Keratinocyte (primary cell): ENCODE measurements at regions not wholly inside any gene's neighbourhood (a gene's known extent, or its start where the extent isn't known, plus 50 kb on each side); places are given as distances from the start of the nearest gene placed in this dataset.

Experiments
- DNase-seq: peaks from one replicate; pipeline ENCODE4 v3.0.0-alpha.2; 2011; ENCODE audit warnings: low read depth, missing footprints, low spot score
- FAIRE-seq: peaks from 2 replicates; lab custom pipeline; 2011; peaks lifted over from hg19 to GRCh38; lab: Jason Lieb, UNC
- H2AFZ ChIP-seq: 2 replicates; pipeline ENCODE4 v1.6.0; 2012; ENCODE audit warnings: low read length, control low read depth, inconsistent platforms; ENCODE audit not compliant: control insufficient read depth
- H3K27ac ChIP-seq: 2 replicates; pipeline ENCODE4 v1.5.1; 2011; ENCODE audit warnings: low read length; ENCODE audit not compliant: control insufficient read depth, insufficient read depth
- H3K27me3 ChIP-seq: 3 replicates; pipeline ENCODE4 v1.6.0; 2011; ENCODE audit warnings: low read length; ENCODE audit not compliant: control insufficient read depth, insufficient read depth; ENCODE audit errors: extremely low read depth
- H3K36me3 ChIP-seq, 2 experiments: 2 replicates in 1 of 2; 3 replicates in 1 of 2; pipeline ENCODE4 v1.5.1; 2011; ENCODE audit warnings: low read length in 2 of 2, mild to moderate bottlenecking in 1 of 2; ENCODE audit not compliant: control insufficient read depth in 2 of 2, insufficient read depth in 2 of 2; ENCODE audit errors: extremely low read depth in 1 of 2
- H3K4me1 ChIP-seq: 3 replicates; pipeline ENCODE4 v1.5.1; 2011; ENCODE audit warnings: low read length; ENCODE audit not compliant: control insufficient read depth, insufficient read depth; ENCODE audit errors: extremely low read depth
- H3K4me2 ChIP-seq: 3 replicates; pipeline ENCODE4 v1.6.0; 2011; ENCODE audit warnings: low read depth, low read length; ENCODE audit not compliant: control insufficient read depth, insufficient read depth; ENCODE audit errors: extremely low read depth
- H3K4me3 ChIP-seq, 3 experiments: fragments of 200-600 bp in 1 of 3; sonication (generic) in 1 of 3; 2 replicates in 2 of 3; 3 replicates in 1 of 3; pipeline ENCODE4 v1.5.1; 2011 to 2016; ENCODE audit warnings: low read length in 3 of 3, mild to moderate bottlenecking in 3 of 3, control low read depth in 2 of 3, inconsistent platforms in 1 of 3, low read depth in 1 of 3, mixed read lengths in 1 of 3, mixed run types in 1 of 3, moderate library complexity in 1 of 3; ENCODE audit not compliant: control insufficient read depth in 2 of 3, insufficient read depth in 2 of 3; ENCODE audit errors: extremely low read depth in 1 of 3
- H3K79me2 ChIP-seq: 2 replicates; pipeline ENCODE4 v1.6.0; 2012; ENCODE audit warnings: low read length; ENCODE audit not compliant: control insufficient read depth, insufficient read depth
- H3K9ac ChIP-seq: 3 replicates; pipeline ENCODE4 v1.6.0; 2011; ENCODE audit warnings: low read length; ENCODE audit not compliant: control insufficient read depth, insufficient read depth; ENCODE audit errors: extremely low read depth
- H3K9me1 ChIP-seq: 3 replicates; pipeline ENCODE4 v1.6.0; 2011; ENCODE audit warnings: low read length; ENCODE audit not compliant: control insufficient read depth, insufficient read depth; ENCODE audit errors: extremely low read depth
- H3K9me3 ChIP-seq: 2 replicates; pipeline ENCODE4 v1.5.1; 2012; ENCODE audit warnings: low read depth, low read length; ENCODE audit not compliant: control insufficient read depth
- H4K20me1 ChIP-seq: 3 replicates; pipeline ENCODE4 v1.6.0; 2011; ENCODE audit warnings: low read length; ENCODE audit not compliant: control insufficient read depth, insufficient read depth; ENCODE audit errors: extremely low read depth
- CTCF ChIP-seq, 3 experiments: IDR thresholded peaks in 1 of 3; conservative IDR thresholded peaks in 1 of 3; optimal IDR thresholded peaks in 1 of 3; 2 replicates in 2 of 3; 3 replicates in 1 of 3; pipeline versions ENCODE3 to v1.5.1; 2011; ENCODE audit warnings: low read length in 3 of 3, mild to moderate bottlenecking in 3 of 3, moderate library complexity in 2 of 3, control low read depth in 1 of 3, inconsistent platforms in 1 of 3; ENCODE audit not compliant: insufficient read depth in 2 of 3; ENCODE audit errors: extremely low read depth in 1 of 3
- EZH2 ChIP-seq: IDR thresholded peaks from one replicate; pipeline ENCODE4 v1.6.1; 2012; ENCODE audit warnings: inconsistent platforms, mild to moderate bottlenecking, low read length, moderate library complexity
- dilution Hi-C: fragments of 300-500 bp; cut with MboI; formaldehyde crosslinking; loops from one replicate; pipeline ENCODE4 v1.7.0; 2020; ENCODE audit warnings: low sequenced_read_pairs; ENCODE audit not compliant: extremely low pct_ligation_motif_present

DNA sequence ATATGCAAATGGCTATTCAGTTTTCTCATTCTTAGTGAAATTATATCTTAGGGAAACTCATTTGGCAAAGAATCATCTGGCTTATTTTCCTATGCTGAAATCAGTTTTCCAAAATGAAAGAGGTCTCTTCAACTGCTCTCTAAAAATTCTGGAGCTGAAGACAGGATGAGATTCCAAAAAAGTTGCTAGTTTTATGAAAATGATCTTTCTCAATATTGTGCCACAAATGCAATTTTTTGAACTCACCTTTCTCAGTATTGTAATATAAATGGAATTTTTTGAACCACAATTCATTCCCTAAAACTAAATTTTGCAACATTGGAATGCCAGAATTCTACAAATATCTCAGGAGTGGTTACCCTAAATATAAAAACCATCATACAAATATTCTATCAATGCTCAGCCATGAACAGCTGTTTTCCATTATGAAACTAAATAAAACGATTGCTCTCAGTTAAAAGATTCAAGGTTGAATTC lies 147.7 kb upstream of the PKDCC start:
- H3K9me1 ChIP-seq, result no peaks in the 10 kb centered on the region
- dilution Hi-C loops, result no loop called here
- no peak overlapping the region for H2AFZ ChIP-seq
- H3K36me3 ChIP-seq, result no peaks in the 10 kb centered on the region
- H3K27me3 ChIP-seq, result no peaks in the 10 kb centered on the region
- FAIRE-seq (no peak), DNase-seq (no peak)
- no peaks in the 10 kb centered on the region for H3K9me3 ChIP-seq
- H3K4me1 ChIP-seq, result no peaks in the 10 kb centered on the region
- no peak overlapping the region for H3K4me3 ChIP-seq
- no peak for TF ChIP-seq EZH2
- H3K9ac ChIP-seq, result no peak overlapping the region
- H4K20me1 ChIP-seq, result no peaks in the 10 kb centered on the region
- H3K4me2 ChIP-seq, result no peak overlapping the region
- H3K79me2 ChIP-seq, result no peaks in the 10 kb centered on the region
- H3K27ac ChIP-seq, result no peak overlapping the region

- Histone ChIP-seq H3K27ac (no peak overlapping the region), H3K36me3 (no peaks in the 10 kb centered on the region), H3K4me2 (no peak overlapping the region), H4K20me1 (no peaks in the 10 kb centered on the region), H3K9ac (no peak overlapping the region), H2AFZ (no peak overlapping the region), H3K27me3 (no peaks in the 10 kb centered on the region), H3K9me1 (no peaks in the 10 kb centered on the region), H3K79me2 (no peaks in the 10 kb centered on the region), H3K9me3 (no peaks in the 10 kb centered on the region), H3K4me3 (no peak overlapping the region), H3K4me1 (peaks cover 4% of the 10 kb centered on the region)
- DNase-seq (no peak), FAIRE-seq (no peak)
- dilution Hi-C loops, result no loop called here
- TF ChIP-seq CTCF (optimal IDR thresholded peaks at IDR 0.05 in 1 of 3, IDR thresholded peaks at IDR 0.05 in 1 of 3, conservative IDR thresholded peaks at IDR 0.05 in 1 of 3; ENCODE audit: extremely low read depth in 1 of 3, insufficient read depth in 2 of 3, low read length in 3 of 3) (no peak), EZH2 (no peak)
These were observed 144.9 kb upstream of the PKDCC start for GRCh38 chr2:41902897-41903296.

DNA sequence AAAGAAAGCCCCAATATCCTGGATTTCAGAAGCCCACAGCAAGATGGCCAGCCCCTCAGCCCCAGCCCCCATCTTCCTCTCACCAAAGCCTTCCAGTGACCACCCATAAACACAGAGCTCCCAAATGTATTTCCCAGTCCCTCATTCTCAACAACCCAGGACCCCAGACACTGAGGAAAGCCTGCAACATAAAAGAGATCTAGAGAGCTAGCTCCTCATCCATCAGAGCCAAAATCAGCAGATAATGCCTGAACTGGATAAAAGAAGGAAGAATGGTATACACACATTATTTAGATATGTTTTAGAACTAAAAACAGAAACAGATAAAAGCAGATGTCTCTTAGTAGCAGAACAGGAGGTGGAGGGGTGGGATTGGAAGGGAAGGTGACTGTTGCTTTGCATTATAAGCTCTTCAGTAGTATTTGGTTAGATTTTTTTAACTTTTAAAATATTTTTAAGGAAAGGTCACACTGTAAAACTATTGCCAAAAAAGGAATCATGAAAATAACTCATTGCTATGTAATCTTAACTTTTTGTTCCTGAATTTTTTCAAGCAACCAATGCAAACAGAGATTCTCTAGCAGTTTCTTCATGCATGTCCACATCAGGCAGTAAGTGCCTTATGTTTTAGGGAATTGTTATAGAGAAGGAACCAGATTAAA lies 144.2 kb upstream of the PKDCC start:
- no peak for DNase-seq

More for the DNA sequence above, 144.2 kb upstream of the PKDCC start:
- Histone ChIP-seq H3K27me3 (no peaks in the 10 kb centered on the region), H4K20me1 (no peaks in the 10 kb centered on the region), H2AFZ (no peak overlapping the region), H3K79me2 (no peaks in the 10 kb centered on the region), H3K36me3 (no peaks in the 10 kb centered on the region), H3K9me1 (no peaks in the 10 kb centered on the region), H3K9ac (no peak overlapping the region), H3K4me2 (no peak overlapping the region), H3K4me1 (peaks cover 4% of the 10 kb centered on the region), H3K27ac (no peak overlapping the region), H3K4me3 (no peak overlapping the region), H3K9me3 (no peaks in the 10 kb centered on the region)
- dilution Hi-C loops, result no loop called here
- TF ChIP-seq CTCF (optimal IDR thresholded peaks at IDR 0.05 in 1 of 3, IDR thresholded peaks at IDR 0.05 in 1 of 3, conservative IDR thresholded peaks at IDR 0.05 in 1 of 3; ENCODE audit: extremely low read depth in 1 of 3, insufficient read depth in 2 of 3, low read length in 3 of 3) (no peak), EZH2 (no peak)
- FAIRE-seq, result no peak
